Parathyroid adenoma (tissue), 2 donors: ENCODE measurements at regions not wholly inside any gene's neighbourhood (a gene's known extent, or its start where the extent isn't known, plus 50 kb on each side); places are given as distances from the start of the nearest gene placed in this dataset.

Experiments
- H2AFZ ChIP-seq: fragments of 300-600 bp; sonication (generic); one replicate; pipeline ENCODE4 v1.7.0; 2017; ENCODE audit warnings: antibody characterized with exemption, mild to moderate bottlenecking
- H3K27ac ChIP-seq: fragments of 300-600 bp; sonication (generic); one replicate; pipeline ENCODE4 v1.7.0; 2017
- H3K27me3 ChIP-seq: fragments of 300-600 bp; sonication (generic); one replicate; pipeline ENCODE4 v1.7.0; 2017; ENCODE audit warnings: low read length; ENCODE audit not compliant: control insufficient read depth, insufficient read depth
- H3K36me3 ChIP-seq: fragments of 300-600 bp; sonication (generic); one replicate; pipeline ENCODE4 v1.7.0; 2017; ENCODE audit warnings: low read length; ENCODE audit not compliant: control insufficient read depth, insufficient read depth
- H3K4me1 ChIP-seq: fragments of 300-600 bp; sonication (generic); one replicate; pipeline ENCODE4 v1.7.0; 2017; ENCODE audit warnings: control low read depth
- H3K4me2 ChIP-seq: fragments of 300-600 bp; sonication (generic); one replicate; pipeline ENCODE4 v1.7.0; 2017; ENCODE audit warnings: low read length
- H3K4me3 ChIP-seq: fragments of 300-600 bp; sonication (generic); one replicate; pipeline ENCODE4 v1.7.0; 2017; ENCODE audit warnings: low read depth, low read length
- H3K79me2 ChIP-seq: fragments of 300-600 bp; sonication (generic); one replicate; pipeline ENCODE4 v1.7.0; 2017; ENCODE audit warnings: control low read depth
- H3K9ac ChIP-seq: fragments of 300-600 bp; sonication (generic); one replicate; pipeline ENCODE4 v1.7.0; 2017; ENCODE audit warnings: mild to moderate bottlenecking
- H3K9me3 ChIP-seq: fragments of 300-600 bp; sonication (generic); one replicate; pipeline ENCODE4 v1.7.0; 2017; ENCODE audit warnings: low read length; ENCODE audit not compliant: control insufficient read depth
- TF ChIP-seq, protein P1 (sequence below): fragments of 300-600 bp; sonication (generic); IDR thresholded peaks from one replicate; pipeline ENCODE4 v1.7.0; 2017; ENCODE audit warnings: antibody characterized with exemption, mild to moderate bottlenecking
- donor health status: primary hyperparathyroidism.

GRCh38 chr13:47120282-47120681, 223.4 kb upstream of the HTR2A start:
- no peaks in the 10 kb centered on the region for H3K27me3 ChIP-seq
- H3K9ac ChIP-seq, result no peak overlapping the region
- H3K4me1 ChIP-seq, result no peaks in the 10 kb centered on the region
- no peak overlapping the region for H3K4me2 ChIP-seq
- TF ChIP-seq, protein P1, sequence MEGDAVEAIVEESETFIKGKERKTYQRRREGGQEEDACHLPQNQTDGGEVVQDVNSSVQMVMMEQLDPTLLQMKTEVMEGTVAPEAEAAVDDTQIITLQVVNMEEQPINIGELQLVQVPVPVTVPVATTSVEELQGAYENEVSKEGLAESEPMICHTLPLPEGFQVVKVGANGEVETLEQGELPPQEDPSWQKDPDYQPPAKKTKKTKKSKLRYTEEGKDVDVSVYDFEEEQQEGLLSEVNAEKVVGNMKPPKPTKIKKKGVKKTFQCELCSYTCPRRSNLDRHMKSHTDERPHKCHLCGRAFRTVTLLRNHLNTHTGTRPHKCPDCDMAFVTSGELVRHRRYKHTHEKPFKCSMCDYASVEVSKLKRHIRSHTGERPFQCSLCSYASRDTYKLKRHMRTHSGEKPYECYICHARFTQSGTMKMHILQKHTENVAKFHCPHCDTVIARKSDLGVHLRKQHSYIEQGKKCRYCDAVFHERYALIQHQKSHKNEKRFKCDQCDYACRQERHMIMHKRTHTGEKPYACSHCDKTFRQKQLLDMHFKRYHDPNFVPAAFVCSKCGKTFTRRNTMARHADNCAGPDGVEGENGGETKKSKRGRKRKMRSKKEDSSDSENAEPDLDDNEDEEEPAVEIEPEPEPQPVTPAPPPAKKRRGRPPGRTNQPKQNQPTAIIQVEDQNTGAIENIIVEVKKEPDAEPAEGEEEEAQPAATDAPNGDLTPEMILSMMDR, result no peak
- no peak overlapping the region for H3K4me3 ChIP-seq
- H3K36me3 ChIP-seq, result no peaks in the 10 kb centered on the region
- H3K27ac ChIP-seq, result no peak overlapping the region
- H2AFZ ChIP-seq, result no peak overlapping the region
- no peaks in the 10 kb centered on the region for H3K9me3 ChIP-seq
- H3K79me2 ChIP-seq, result no peaks in the 10 kb centered on the region

DNA sequence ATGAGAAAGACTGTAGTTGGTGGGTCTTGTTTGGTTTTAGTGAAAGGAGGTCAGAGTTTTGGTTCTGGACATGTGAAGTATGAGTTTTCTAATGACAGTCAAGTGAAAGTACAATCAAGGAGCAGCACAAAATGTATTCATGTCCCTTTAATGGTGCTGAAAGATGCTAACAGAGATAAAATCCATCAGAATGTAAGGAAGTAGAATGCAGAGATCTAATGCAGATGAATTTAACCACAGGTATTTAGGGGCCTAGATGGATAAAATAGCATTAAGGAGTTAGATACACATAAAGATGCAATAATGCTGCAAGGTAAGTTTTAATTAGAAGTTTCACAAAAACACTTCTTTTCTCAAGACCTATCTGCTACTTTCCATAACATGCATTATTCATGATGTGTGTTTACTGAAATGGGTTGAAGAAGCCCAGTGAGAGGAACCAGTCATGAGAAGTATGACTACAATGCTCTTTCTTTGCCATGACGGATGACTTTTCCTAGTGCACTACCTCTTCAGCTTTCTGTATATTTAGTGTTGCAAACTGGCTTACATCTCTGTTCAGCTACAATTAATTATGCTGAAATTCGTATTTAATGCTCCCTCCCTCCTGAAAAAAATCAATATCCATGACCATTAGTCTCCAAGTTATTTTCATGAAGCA, 222.9 kb upstream of the HTR2A start:
- Histone ChIP-seq H3K4me3 (no peak overlapping the region), H3K9me3 (no peaks in the 10 kb centered on the region), H3K4me1 (no peaks in the 10 kb centered on the region), H3K36me3 (no peaks in the 10 kb centered on the region), H3K79me2 (no peaks in the 10 kb centered on the region), H3K4me2 (no peak overlapping the region), H3K9ac (no peak overlapping the region), H2AFZ (no peak overlapping the region), H3K27me3 (no peaks in the 10 kb centered on the region), H3K27ac (no peak overlapping the region)
- TF ChIP-seq, protein P1, result no peak

DNA sequence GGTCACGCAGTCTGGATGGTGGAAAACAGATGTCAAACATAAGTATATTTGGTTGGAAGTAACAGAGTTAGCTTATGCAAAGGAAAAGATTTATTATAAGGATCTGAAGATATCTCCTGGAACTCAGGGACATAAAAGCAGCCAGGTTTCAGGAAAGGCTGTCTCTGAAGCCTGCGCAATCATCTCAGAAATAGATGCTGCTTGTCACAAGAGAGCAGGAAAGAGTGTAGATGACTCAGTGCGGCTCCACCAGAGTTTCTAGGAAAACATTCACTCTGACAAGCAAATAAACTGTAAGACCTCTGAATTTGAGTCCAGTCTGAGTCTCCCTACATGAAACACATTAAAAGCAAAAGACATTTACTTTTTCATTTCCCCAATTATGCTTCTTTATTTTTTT, 220.4 kb upstream of the HTR2A start:
- Histone ChIP-seq H3K9ac (no peak overlapping the region), H3K9me3 (no peaks in the 10 kb centered on the region), H3K27me3 (no peaks in the 10 kb centered on the region), H3K79me2 (no peaks in the 10 kb centered on the region), H3K4me2 (no peak overlapping the region), H3K4me1 (no peaks in the 10 kb centered on the region), H3K36me3 (no peaks in the 10 kb centered on the region), H2AFZ (no peak overlapping the region), H3K4me3 (no peak overlapping the region), H3K27ac (no peak overlapping the region)
- TF ChIP-seq, protein P1, result no peak

GRCh38 chr13:47114030-47114429, 217.2 kb upstream of the HTR2A start:
- no peak overlapping the region for H2AFZ ChIP-seq
- no peak overlapping the region for H3K27ac ChIP-seq
- no peaks in the 10 kb centered on the region for H3K36me3 ChIP-seq
- H3K4me1 ChIP-seq, result no peaks in the 10 kb centered on the region
- H3K9ac ChIP-seq, result no peak overlapping the region
- H3K27me3 ChIP-seq, result no peaks in the 10 kb centered on the region
- H3K4me2 ChIP-seq, result no peak overlapping the region
- TF ChIP-seq, protein P1, result no peak
- H3K79me2 ChIP-seq, result no peaks in the 10 kb centered on the region
- H3K4me3 ChIP-seq, result no peak overlapping the region
- no peaks in the 10 kb centered on the region for H3K9me3 ChIP-seq

GRCh38 chr13:47112903-47113299, 216.0 kb upstream of the HTR2A start:
- H3K4me1 ChIP-seq, result no peaks in the 10 kb centered on the region
- H3K27ac ChIP-seq, result no peak overlapping the region
- H3K9ac ChIP-seq, result no peak overlapping the region
- no peak overlapping the region for H2AFZ ChIP-seq
- H3K4me2 ChIP-seq, result no peak overlapping the region
- TF ChIP-seq, protein P1, result no peak
- no peaks in the 10 kb centered on the region for H3K27me3 ChIP-seq
- H3K4me3 ChIP-seq, result no peak overlapping the region
- H3K79me2 ChIP-seq, result no peaks in the 10 kb centered on the region
- no peaks in the 10 kb centered on the region for H3K36me3 ChIP-seq
- H3K9me3 ChIP-seq, result no peaks in the 10 kb centered on the region
